ENCODE measurements at regions not wholly inside any gene's neighbourhood (a gene's known extent, or its start where the extent isn't known, plus 50 kb on each side); places are given as distances from the start of the nearest gene placed in this dataset.

DNA sequence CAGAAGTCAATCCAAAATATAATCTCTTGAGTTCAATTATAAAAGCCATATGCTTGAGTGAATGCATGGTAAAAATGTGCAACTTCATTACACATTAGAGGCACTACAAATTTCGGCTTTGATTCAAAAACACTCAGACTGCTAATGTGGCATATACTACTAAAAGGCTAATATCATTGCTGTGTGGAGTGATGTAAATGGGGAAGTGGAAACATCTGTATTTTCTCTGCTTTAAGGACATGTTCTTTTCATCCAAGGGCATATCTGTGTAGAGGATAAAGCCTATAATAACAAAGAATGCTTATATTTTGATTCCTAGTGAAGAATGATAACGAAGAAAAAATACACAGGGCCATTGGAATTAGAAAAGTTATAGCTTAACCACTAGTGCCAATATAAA lies 643.9 kb upstream of the ZNF608 start:
- TF ChIP-seq EEA1 (CRISPR knock-in tag; IDR thresholded peaks at IDR 0.05; ENCODE audit: borderline replicate concordance) (no peak), ASH2L (IDR thresholded peaks at IDR 0.05; ENCODE audit: insufficient read length, low read depth, low read length) (no peak), FOSL1 (CRISPR knock-in tag; IDR thresholded peaks at IDR 0.05; ENCODE audit: borderline replicate concordance) (no peak), HDAC6 (IDR thresholded peaks at IDR 0.05; ENCODE audit: low read depth, low read length) (no peak), EZH2 (conservative IDR thresholded peaks at IDR 0.05; ENCODE audit: low read depth, low read length) (no peak), TCF7L2 (IDR thresholded peaks at IDR 0.05; ENCODE audit: low read depth, low read length) (no peak)
- TF ChIP-seq, protein P1, sequence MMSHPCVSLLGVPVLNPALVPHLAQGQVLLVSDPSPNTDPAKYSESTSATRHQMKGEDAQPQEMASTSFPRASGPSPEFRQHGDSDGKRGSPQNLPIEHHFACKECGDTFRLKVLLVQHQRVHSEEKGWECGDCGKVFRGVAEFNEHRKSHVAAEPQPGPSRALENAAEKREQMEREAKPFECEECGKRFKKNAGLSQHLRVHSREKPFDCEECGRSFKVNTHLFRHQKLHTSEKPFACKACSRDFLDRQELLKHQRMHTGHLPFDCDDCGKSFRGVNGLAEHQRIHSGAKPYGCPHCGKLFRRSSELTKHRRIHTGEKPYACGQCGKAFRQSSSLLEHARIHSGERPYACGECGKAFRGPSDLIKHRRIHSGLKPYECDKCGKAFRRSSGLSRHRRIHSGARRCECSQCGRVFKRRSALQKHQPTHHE (CRISPR knock-in tag; IDR thresholded peaks at IDR 0.05; ENCODE audit: borderline replicate concordance), result no peak
- TF ChIP-seq, protein P2, sequence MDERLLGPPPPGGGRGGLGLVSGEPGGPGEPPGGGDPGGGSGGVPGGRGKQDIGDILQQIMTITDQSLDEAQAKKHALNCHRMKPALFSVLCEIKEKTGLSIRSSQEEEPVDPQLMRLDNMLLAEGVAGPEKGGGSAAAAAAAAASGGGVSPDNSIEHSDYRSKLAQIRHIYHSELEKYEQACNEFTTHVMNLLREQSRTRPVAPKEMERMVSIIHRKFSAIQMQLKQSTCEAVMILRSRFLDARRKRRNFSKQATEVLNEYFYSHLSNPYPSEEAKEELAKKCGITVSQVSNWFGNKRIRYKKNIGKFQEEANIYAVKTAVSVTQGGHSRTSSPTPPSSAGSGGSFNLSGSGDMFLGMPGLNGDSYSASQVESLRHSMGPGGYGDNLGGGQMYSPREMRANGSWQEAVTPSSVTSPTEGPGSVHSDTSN (CRISPR knock-in tag; IDR thresholded peaks at IDR 0.05), result no peak
- TF ChIP-seq, protein P3, sequence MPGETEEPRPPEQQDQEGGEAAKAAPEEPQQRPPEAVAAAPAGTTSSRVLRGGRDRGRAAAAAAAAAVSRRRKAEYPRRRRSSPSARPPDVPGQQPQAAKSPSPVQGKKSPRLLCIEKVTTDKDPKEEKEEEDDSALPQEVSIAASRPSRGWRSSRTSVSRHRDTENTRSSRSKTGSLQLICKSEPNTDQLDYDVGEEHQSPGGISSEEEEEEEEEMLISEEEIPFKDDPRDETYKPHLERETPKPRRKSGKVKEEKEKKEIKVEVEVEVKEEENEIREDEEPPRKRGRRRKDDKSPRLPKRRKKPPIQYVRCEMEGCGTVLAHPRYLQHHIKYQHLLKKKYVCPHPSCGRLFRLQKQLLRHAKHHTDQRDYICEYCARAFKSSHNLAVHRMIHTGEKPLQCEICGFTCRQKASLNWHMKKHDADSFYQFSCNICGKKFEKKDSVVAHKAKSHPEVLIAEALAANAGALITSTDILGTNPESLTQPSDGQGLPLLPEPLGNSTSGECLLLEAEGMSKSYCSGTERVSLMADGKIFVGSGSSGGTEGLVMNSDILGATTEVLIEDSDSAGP (CRISPR knock-in tag; IDR thresholded peaks at IDR 0.05; ENCODE audit: borderline replicate concordance), result no peak
- TF ChIP-seq, protein P4, sequence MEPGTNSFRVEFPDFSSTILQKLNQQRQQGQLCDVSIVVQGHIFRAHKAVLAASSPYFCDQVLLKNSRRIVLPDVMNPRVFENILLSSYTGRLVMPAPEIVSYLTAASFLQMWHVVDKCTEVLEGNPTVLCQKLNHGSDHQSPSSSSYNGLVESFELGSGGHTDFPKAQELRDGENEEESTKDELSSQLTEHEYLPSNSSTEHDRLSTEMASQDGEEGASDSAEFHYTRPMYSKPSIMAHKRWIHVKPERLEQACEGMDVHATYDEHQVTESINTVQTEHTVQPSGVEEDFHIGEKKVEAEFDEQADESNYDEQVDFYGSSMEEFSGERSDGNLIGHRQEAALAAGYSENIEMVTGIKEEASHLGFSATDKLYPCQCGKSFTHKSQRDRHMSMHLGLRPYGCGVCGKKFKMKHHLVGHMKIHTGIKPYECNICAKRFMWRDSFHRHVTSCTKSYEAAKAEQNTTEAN (CRISPR knock-in tag; conservative IDR thresholded peaks at IDR 0.05), result no peak
- TF ChIP-seq, protein P5, sequence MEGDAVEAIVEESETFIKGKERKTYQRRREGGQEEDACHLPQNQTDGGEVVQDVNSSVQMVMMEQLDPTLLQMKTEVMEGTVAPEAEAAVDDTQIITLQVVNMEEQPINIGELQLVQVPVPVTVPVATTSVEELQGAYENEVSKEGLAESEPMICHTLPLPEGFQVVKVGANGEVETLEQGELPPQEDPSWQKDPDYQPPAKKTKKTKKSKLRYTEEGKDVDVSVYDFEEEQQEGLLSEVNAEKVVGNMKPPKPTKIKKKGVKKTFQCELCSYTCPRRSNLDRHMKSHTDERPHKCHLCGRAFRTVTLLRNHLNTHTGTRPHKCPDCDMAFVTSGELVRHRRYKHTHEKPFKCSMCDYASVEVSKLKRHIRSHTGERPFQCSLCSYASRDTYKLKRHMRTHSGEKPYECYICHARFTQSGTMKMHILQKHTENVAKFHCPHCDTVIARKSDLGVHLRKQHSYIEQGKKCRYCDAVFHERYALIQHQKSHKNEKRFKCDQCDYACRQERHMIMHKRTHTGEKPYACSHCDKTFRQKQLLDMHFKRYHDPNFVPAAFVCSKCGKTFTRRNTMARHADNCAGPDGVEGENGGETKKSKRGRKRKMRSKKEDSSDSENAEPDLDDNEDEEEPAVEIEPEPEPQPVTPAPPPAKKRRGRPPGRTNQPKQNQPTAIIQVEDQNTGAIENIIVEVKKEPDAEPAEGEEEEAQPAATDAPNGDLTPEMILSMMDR (CRISPR knock-in tag; IDR thresholded peaks at IDR 0.05), result no peak

Data from HepG2 (cell line).